Mucosa of descending colon (tissue), 3 donors: ENCODE measurements at regions not wholly inside any gene's neighbourhood (a gene's known extent, or its start where the extent isn't known, plus 50 kb on each side); places are given as distances from the start of the nearest gene placed in this dataset.
"Not testable (repeated sequence)": the region's sequence is repeated elsewhere in the genome, so short reads cannot be mapped to it uniquely, and the experiment has no call there.

Experiments
- ATAC-seq: fragments of 200-7000 bp; cut with Tn5 transposase; one replicate; pipeline ENCODE4 v1.9.1; 2020; ENCODE audit warnings: mild to moderate bottlenecking, moderate library complexity
- DNase-seq, 3 donors: peaks; one replicate each; pipeline ENCODE4 v3.0.0-alpha.2; 2020
- H3K36me3 ChIP-seq: fragments of 200-600 bp; one replicate; pipeline ENCODE4 v1.8.0; 2021; ENCODE audit warnings: low read depth, mild to moderate bottlenecking
- H3K4me1 ChIP-seq: fragments of 200-600 bp; one replicate; pipeline ENCODE4 v1.8.0; 2021; ENCODE audit warnings: low read depth, mild to moderate bottlenecking
- H3K4me3 ChIP-seq: fragments of 200-600 bp; one replicate; pipeline ENCODE4 v1.8.0; 2021; ENCODE audit warnings: mild to moderate bottlenecking
- H3K9me3 ChIP-seq: fragments of 200-600 bp; one replicate; pipeline ENCODE4 v1.8.0; 2021; ENCODE audit warnings: mild to moderate bottlenecking
- intact Hi-C, 2 donors: fragments of 100-400 bp; cut with DNase I in 1 of 2; cut with micrococcal nuclease in 1 of 2; formaldehyde crosslinking; loops; one replicate each; pipeline versions ENCODE4 v1.11.0 to v1.11.1; 2022; cut with DNase I, micrococcal nuclease
- TF ChIP-seq, protein P1 (sequence below): fragments of 200-600 bp; IDR thresholded peaks from one replicate; pipeline ENCODE4 v1.8.0; 2022; ENCODE audit warnings: antibody characterized with exemption, mild to moderate bottlenecking
- donor health status: DM: no; HTN: no; CAD: no; lungs with moderate emphysema.
- donor health status: DM: no; HTN: no; CAD: no.
- donor health status: DM: no; HTN: yes; CAD: no.

- DNase-seq (no peak), ATAC-seq (no peak)
- H3K36me3 ChIP-seq = no peaks in the 10 kb centered on the region
- intact Hi-C loops = no loop called here
- no peaks in the 10 kb centered on the region for H3K4me1 ChIP-seq
- no peaks in the 10 kb centered on the region for H3K9me3 ChIP-seq
- TF ChIP-seq, protein P1, sequence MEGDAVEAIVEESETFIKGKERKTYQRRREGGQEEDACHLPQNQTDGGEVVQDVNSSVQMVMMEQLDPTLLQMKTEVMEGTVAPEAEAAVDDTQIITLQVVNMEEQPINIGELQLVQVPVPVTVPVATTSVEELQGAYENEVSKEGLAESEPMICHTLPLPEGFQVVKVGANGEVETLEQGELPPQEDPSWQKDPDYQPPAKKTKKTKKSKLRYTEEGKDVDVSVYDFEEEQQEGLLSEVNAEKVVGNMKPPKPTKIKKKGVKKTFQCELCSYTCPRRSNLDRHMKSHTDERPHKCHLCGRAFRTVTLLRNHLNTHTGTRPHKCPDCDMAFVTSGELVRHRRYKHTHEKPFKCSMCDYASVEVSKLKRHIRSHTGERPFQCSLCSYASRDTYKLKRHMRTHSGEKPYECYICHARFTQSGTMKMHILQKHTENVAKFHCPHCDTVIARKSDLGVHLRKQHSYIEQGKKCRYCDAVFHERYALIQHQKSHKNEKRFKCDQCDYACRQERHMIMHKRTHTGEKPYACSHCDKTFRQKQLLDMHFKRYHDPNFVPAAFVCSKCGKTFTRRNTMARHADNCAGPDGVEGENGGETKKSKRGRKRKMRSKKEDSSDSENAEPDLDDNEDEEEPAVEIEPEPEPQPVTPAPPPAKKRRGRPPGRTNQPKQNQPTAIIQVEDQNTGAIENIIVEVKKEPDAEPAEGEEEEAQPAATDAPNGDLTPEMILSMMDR = no peak
- H3K4me3 ChIP-seq = no peak overlapping the region
These were observed 511.1 kb downstream of the SOX6 start for GRCh38 chr11:15845261-15845660.

GRCh38 chr11:15848631-15849168 lies 507.6 kb downstream of the SOX6 start:
- H3K4me3 ChIP-seq = no peak overlapping the region

GRCh38 chr11:15849257-15849656 lies 507.1 kb downstream of the SOX6 start:
- DNase-seq = no peak
- Histone ChIP-seq H3K36me3 (no peaks in the 10 kb centered on the region), H3K9me3 (no peaks in the 10 kb centered on the region), H3K4me1 (no peaks in the 10 kb centered on the region), H3K4me3 (no peak overlapping the region)
- ATAC-seq = peak; percentile 84
- intact Hi-C loops = no loop called here
- TF ChIP-seq, protein P1 = no peak

More at GRCh38 chr11:15848631-15849168, 507.6 kb downstream of the SOX6 start:
- Histone ChIP-seq H3K4me1 (no peaks in the 10 kb centered on the region), H3K36me3 (no peaks in the 10 kb centered on the region), H3K9me3 (no peaks in the 10 kb centered on the region)
- DNase-seq (no peak), ATAC-seq (peak; percentile 85)
- TF ChIP-seq, protein P1 = no peak
- intact Hi-C loops = no loop called here

DNA sequence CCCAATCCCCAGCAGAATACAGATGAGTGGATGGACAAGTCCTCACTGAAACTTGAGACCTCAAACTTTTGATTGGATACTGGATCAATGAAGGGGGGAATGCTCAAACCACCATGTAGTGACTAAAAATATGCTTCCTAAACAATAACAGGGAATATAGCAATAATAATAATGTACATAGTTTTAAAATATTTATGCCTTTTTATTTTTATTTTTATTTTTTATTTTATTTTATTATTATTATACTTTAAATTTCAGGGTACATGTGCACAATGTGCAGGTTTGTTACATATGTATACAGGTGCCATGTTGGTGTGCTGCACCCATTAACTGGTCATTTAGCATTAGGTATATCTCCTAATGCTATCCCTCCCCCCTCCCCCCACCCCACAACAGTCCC lies 506.0 kb downstream of the SOX6 start:
- ATAC-seq, H3K36me3 ChIP-seq, DNase-seq, H3K4me1 ChIP-seq, H3K4me3 ChIP-seq, intact Hi-C loops, H3K9me3 ChIP-seq: not testable (repeated sequence)

DNA sequence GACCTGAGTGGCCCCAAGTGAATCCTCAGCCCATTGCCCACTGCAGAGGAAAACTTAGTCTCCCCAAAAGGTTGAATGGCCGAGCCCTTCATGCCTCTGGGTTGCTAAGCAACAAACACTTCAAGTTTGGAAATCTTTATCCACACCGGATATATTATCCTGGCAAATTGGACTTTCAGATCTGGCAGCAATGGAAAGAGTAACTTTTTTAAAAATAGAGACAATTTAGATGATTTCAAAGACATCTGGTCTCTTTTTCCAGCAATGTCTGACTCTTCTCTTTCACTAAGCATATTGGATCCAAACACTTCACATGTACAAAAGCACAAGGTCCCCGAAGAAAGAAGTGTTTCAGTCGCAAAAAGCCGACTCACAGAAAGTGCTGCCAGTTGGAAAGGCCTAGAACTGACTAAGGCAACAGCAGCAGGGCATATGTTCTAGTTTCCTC lies 505.3 kb downstream of the SOX6 start:
- intact Hi-C loops = no loop called here
- H3K36me3 ChIP-seq = no peaks in the 10 kb centered on the region
- H3K9me3 ChIP-seq = no peaks in the 10 kb centered on the region
- TF ChIP-seq, protein P1 = no peak
- H3K4me3 ChIP-seq = no peak overlapping the region
- H3K4me1 ChIP-seq = no peaks in the 10 kb centered on the region
- no peak for DNase-seq
- no peak for ATAC-seq

GRCh38 chr11:15852179-15852578 lies 504.2 kb downstream of the SOX6 start:
- intact Hi-C loops = no loop called here

More at GRCh38 chr11:15852179-15852578, 504.2 kb downstream of the SOX6 start:
- Histone ChIP-seq H3K36me3 (no peaks in the 10 kb centered on the region), H3K4me1 (no peaks in the 10 kb centered on the region), H3K9me3 (no peaks in the 10 kb centered on the region), H3K4me3 (no peak overlapping the region)
- TF ChIP-seq, protein P1 = no peak
- DNase-seq (peak in 1 of 3 donors; percentile 73), ATAC-seq (peak; percentile 39)
